ENCODE measurements at regions not wholly inside any gene's neighbourhood (a gene's known extent, or its start where the extent isn't known, plus 50 kb on each side); places are given as distances from the start of the nearest gene placed in this dataset.

- H3K4me3 Mint-ChIP-seq (ENCODE audit: unreplicated experiment) = no peak overlapping the region
- no peak for DNase-seq
- H3K27me3 Mint-ChIP-seq (ENCODE audit: unreplicated experiment) = peaks cover 2% of the 10 kb centered on the region
- TF ChIP-seq, protein P1, sequence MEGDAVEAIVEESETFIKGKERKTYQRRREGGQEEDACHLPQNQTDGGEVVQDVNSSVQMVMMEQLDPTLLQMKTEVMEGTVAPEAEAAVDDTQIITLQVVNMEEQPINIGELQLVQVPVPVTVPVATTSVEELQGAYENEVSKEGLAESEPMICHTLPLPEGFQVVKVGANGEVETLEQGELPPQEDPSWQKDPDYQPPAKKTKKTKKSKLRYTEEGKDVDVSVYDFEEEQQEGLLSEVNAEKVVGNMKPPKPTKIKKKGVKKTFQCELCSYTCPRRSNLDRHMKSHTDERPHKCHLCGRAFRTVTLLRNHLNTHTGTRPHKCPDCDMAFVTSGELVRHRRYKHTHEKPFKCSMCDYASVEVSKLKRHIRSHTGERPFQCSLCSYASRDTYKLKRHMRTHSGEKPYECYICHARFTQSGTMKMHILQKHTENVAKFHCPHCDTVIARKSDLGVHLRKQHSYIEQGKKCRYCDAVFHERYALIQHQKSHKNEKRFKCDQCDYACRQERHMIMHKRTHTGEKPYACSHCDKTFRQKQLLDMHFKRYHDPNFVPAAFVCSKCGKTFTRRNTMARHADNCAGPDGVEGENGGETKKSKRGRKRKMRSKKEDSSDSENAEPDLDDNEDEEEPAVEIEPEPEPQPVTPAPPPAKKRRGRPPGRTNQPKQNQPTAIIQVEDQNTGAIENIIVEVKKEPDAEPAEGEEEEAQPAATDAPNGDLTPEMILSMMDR (IDR thresholded peaks at IDR 0.05; ENCODE audit: partially characterized antibody, unreplicated experiment) = no peak
- peaks cover 1% of the 10 kb centered on the region for H3K9me3 Mint-ChIP-seq (ENCODE audit: unreplicated experiment)
- H3K36me3 Mint-ChIP-seq (ENCODE audit: unreplicated experiment) = peaks cover 5% of the 10 kb centered on the region
- H3K27ac Mint-ChIP-seq (ENCODE audit: unreplicated experiment) = no peak overlapping the region
- H3K4me1 Mint-ChIP-seq (ENCODE audit: low read depth, unreplicated experiment) = no peaks in the 10 kb centered on the region
These were observed 247.4 kb downstream of the FMR1NB start for GRCh38 chrX:148228521-148228920.

DNA sequence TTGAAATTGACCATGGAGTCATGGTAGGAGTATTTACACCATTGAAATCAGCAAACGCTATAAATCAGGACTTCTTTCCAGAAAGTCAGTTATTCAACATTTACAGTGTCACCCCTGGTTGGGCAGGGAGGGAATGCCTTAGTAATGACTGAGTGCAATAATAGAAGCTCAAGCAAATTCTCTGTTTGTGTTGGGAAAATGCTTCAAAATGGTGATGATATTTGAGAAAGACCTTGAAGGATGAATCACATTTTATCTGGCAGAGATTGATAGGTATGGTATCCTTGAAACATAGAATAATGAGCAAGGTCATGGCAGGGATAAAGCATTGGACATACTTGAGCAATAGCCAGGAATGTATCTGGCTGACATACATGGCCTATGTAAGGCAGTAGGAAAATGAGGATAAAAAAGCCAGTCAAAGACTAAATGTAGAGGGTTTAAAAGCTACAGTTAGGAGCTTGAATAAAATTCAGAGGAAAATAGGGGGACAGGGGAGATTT is 248.7 kb downstream of the FMR1NB start:
- Mint-ChIP-seq H3K27me3 (ENCODE audit: unreplicated experiment) (peaks cover 2% of the 10 kb centered on the region), H3K27ac (ENCODE audit: unreplicated experiment) (no peak overlapping the region), H3K9me3 (ENCODE audit: unreplicated experiment) (peaks cover 1% of the 10 kb centered on the region), H3K36me3 (ENCODE audit: unreplicated experiment) (peaks cover 5% of the 10 kb centered on the region), H3K4me1 (ENCODE audit: low read depth, unreplicated experiment) (no peaks in the 10 kb centered on the region), H3K4me3 (ENCODE audit: unreplicated experiment) (no peak overlapping the region)
- no peak for DNase-seq
- TF ChIP-seq, protein P1 (IDR thresholded peaks at IDR 0.05; ENCODE audit: partially characterized antibody, unreplicated experiment) = no peak

DNA sequence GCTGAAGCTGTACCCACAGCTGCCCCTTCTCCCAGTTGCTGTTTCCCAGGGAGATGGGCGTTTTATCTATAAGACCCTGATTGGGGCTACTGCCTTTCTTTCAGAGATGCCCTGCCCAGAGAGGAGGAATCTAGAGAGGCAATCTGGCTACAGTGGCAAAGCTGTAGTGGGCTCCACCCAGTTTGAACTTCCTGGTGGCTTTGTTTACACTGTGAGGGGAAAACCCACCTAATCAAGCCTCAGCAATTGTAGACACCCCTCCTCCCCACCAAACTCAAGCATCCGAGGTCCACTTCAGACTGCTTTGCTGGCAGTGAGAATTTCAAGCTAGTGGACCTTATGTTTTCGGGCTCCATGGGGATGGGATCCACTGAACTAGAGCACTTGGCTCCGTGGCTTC is 240.4 kb upstream of the AFF2 start:
- Mint-ChIP-seq H3K4me1 (ENCODE audit: low read depth, unreplicated experiment) (no peaks in the 10 kb centered on the region), H3K27me3 (ENCODE audit: unreplicated experiment) (no peaks in the 10 kb centered on the region), H3K9me3 (ENCODE audit: unreplicated experiment) (no peaks in the 10 kb centered on the region), H3K27ac (ENCODE audit: unreplicated experiment) (no peak overlapping the region), H3K4me3 (ENCODE audit: unreplicated experiment) (no peak overlapping the region), H3K36me3 (ENCODE audit: unreplicated experiment) (no peaks in the 10 kb centered on the region)
- no peak for DNase-seq
- TF ChIP-seq, protein P1 (IDR thresholded peaks at IDR 0.05; ENCODE audit: partially characterized antibody, unreplicated experiment) = no peak

- Mint-ChIP-seq H3K4me3 (ENCODE audit: unreplicated experiment) (no peak overlapping the region), H3K9me3 (ENCODE audit: unreplicated experiment) (no peaks in the 10 kb centered on the region), H3K4me1 (ENCODE audit: low read depth, unreplicated experiment) (peaks cover 6% of the 10 kb centered on the region), H3K27ac (ENCODE audit: unreplicated experiment) (no peak overlapping the region), H3K27me3 (ENCODE audit: unreplicated experiment) (peaks cover 2% of the 10 kb centered on the region), H3K36me3 (ENCODE audit: unreplicated experiment) (no peaks in the 10 kb centered on the region)
- TF ChIP-seq, protein P1 (IDR thresholded peaks at IDR 0.05; ENCODE audit: partially characterized antibody, unreplicated experiment) = no peak
- DNase-seq = no peak
These were observed 234.6 kb upstream of the AFF2 start for GRCh38 chrX:148265829-148266228.

- H3K27me3 Mint-ChIP-seq (ENCODE audit: unreplicated experiment) = peaks cover 2% of the 10 kb centered on the region
- no peak overlapping the region for H3K27ac Mint-ChIP-seq (ENCODE audit: unreplicated experiment)
- H3K9me3 Mint-ChIP-seq (ENCODE audit: unreplicated experiment) = no peaks in the 10 kb centered on the region
- DNase-seq = no peak
- peaks cover 6% of the 10 kb centered on the region for H3K4me1 Mint-ChIP-seq (ENCODE audit: low read depth, unreplicated experiment)
- TF ChIP-seq, protein P1 (IDR thresholded peaks at IDR 0.05; ENCODE audit: partially characterized antibody, unreplicated experiment) = no peak
- peak overlapping the region; percentile 34 for H3K4me3 Mint-ChIP-seq (ENCODE audit: unreplicated experiment)
- no peaks in the 10 kb centered on the region for H3K36me3 Mint-ChIP-seq (ENCODE audit: unreplicated experiment)
These were observed 231.7 kb upstream of the AFF2 start for GRCh38 chrX:148268673-148269072.

All from glutamatergic neuron (in vitro differentiated cells).